ENCODE measurements at regions not wholly inside any gene's neighbourhood (a gene's known extent, or its start where the extent isn't known, plus 50 kb on each side); places are given as distances from the start of the nearest gene placed in this dataset.

- TF ChIP-seq CTCF (IDR thresholded peaks at IDR 0.05): no peak
- Histone ChIP-seq H3K27me3 (replicated peaks; ENCODE audit: insufficient read depth) (no peaks in the 10 kb centered on the region), H3K9me3 (no peaks in the 10 kb centered on the region), H3K4me3 (no peak overlapping the region), H3K36me3 (no peaks in the 10 kb centered on the region), H3K4me1 (ENCODE audit: control insufficient read depth in 1 of 2, low read depth in 2 of 2) (no peaks in the 10 kb centered on the region), H3K27ac (no peak overlapping the region)
- DNase-seq (ENCODE audit: low spot score) (no peak), ATAC-seq (ENCODE audit: insufficient number of reproducible peaks, low FRiP score, low read depth) (no peak)
These were observed 556.0 kb downstream of the EBF1 start for GRCh38 chr5:158543539-158544387.

GRCh38 chr5:158541536-158542297 lies 558.0 kb downstream of the EBF1 start:
- ATAC-seq (ENCODE audit: insufficient number of reproducible peaks, low FRiP score, low read depth) (no peak), DNase-seq (ENCODE audit: low spot score) (no peak)
- H3K27ac ChIP-seq: no peak overlapping the region
- no peak overlapping the region for H3K4me3 ChIP-seq
- no peaks in the 10 kb centered on the region for H3K36me3 ChIP-seq
- H3K4me1 ChIP-seq (ENCODE audit: control insufficient read depth in 1 of 2, low read depth in 2 of 2): no peaks in the 10 kb centered on the region
- no peaks in the 10 kb centered on the region for H3K9me3 ChIP-seq
- no peaks in the 10 kb centered on the region for H3K27me3 ChIP-seq (replicated peaks; ENCODE audit: insufficient read depth)
- TF ChIP-seq CTCF (IDR thresholded peaks at IDR 0.05): no peak

GRCh38 chr5:158538506-158539074 lies 561.1 kb downstream of the EBF1 start:
- Histone ChIP-seq H3K27ac (no peak overlapping the region), H3K4me3 (no peak overlapping the region), H3K9me3 (no peaks in the 10 kb centered on the region), H3K27me3 (replicated peaks; ENCODE audit: insufficient read depth) (no peaks in the 10 kb centered on the region), H3K4me1 (ENCODE audit: control insufficient read depth in 1 of 2, low read depth in 2 of 2) (no peaks in the 10 kb centered on the region), H3K36me3 (no peaks in the 10 kb centered on the region)
- no peak for TF ChIP-seq CTCF (IDR thresholded peaks at IDR 0.05)
- ATAC-seq (ENCODE audit: insufficient number of reproducible peaks, low FRiP score, low read depth): no peak
- DNase-seq (ENCODE audit: low spot score): no peak

- no peak for TF ChIP-seq CTCF (IDR thresholded peaks at IDR 0.05)
- H3K27ac ChIP-seq: no peak overlapping the region
- H3K4me3 ChIP-seq: no peak overlapping the region
- no peaks in the 10 kb centered on the region for H3K9me3 ChIP-seq
- no peak for DNase-seq (ENCODE audit: low spot score)
- no peak for ATAC-seq (ENCODE audit: insufficient number of reproducible peaks, low FRiP score, low read depth)
- no peaks in the 10 kb centered on the region for H3K36me3 ChIP-seq
- H3K4me1 ChIP-seq (ENCODE audit: control insufficient read depth in 1 of 2, low read depth in 2 of 2): no peaks in the 10 kb centered on the region
- H3K27me3 ChIP-seq (replicated peaks; ENCODE audit: insufficient read depth): no peaks in the 10 kb centered on the region
These were observed 562.4 kb downstream of the EBF1 start for GRCh38 chr5:158537366-158537765.

GRCh38 chr5:158534203-158534602 lies 565.5 kb downstream of the EBF1 start:
- DNase-seq (ENCODE audit: low spot score) (no peak), ATAC-seq (ENCODE audit: insufficient number of reproducible peaks, low FRiP score, low read depth) (no peak)
- H3K27ac ChIP-seq: no peak overlapping the region
- H3K36me3 ChIP-seq: no peaks in the 10 kb centered on the region
- TF ChIP-seq CTCF (IDR thresholded peaks at IDR 0.05): no peak
- H3K27me3 ChIP-seq (replicated peaks; ENCODE audit: insufficient read depth): no peaks in the 10 kb centered on the region
- H3K4me1 ChIP-seq (ENCODE audit: control insufficient read depth in 1 of 2, low read depth in 2 of 2): no peaks in the 10 kb centered on the region
- H3K9me3 ChIP-seq: no peaks in the 10 kb centered on the region
- H3K4me3 ChIP-seq: no peak overlapping the region
